ENCODE measurements at regions not wholly inside any gene's neighbourhood (a gene's known extent, or its start where the extent isn't known, plus 50 kb on each side); places are given as distances from the start of the nearest gene placed in this dataset.

DNA sequence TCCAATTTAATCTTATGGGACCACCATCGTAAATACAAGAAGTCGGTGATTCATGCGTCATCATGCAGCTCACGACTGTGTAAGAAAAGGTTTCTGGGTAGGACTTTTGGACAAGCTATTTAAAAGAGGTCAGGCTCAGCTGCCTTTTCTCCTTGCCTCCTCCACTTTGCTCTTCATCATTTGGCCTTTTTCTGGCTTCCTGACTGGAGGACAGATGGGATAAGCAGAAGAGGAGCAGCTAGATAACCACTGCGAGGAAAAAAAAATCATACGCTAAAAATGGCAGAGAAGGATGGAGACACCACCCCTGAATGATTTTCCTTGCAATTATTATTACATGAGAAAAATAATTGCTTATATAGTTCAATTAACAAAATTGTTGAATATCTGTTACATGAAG lies 294.3 kb upstream of the FSTL5 start:
- Histone ChIP-seq H3K9me3 (ENCODE audit: control insufficient read depth, insufficient read depth, low read depth, low read length) (no peaks in the 10 kb centered on the region), H2AFZ (ENCODE audit: low read length) (no peak overlapping the region), H3K9ac (ENCODE audit: insufficient read depth, low read length) (no peak overlapping the region), H3K27me3 (ENCODE audit: control insufficient read depth, insufficient read depth, low read length) (no peaks in the 10 kb centered on the region), H3K36me3 (ENCODE audit: control insufficient read depth, insufficient read depth, low read length) (no peaks in the 10 kb centered on the region), H3K4me1 (ENCODE audit: control insufficient read depth, extremely low read depth, insufficient read depth, low read length) (no peaks in the 10 kb centered on the region), H3K27ac (ENCODE audit: insufficient read depth, low read length) (no peak overlapping the region), H4K20me1 (ENCODE audit: control insufficient read depth, extremely low read depth, insufficient read depth, low read length) (no peaks in the 10 kb centered on the region), H3K79me2 (ENCODE audit: control insufficient read depth, insufficient read depth, low read length) (no peaks in the 10 kb centered on the region), H3K4me2 (ENCODE audit: extremely low read depth, insufficient read depth, low read length) (no peak overlapping the region), H3K4me3 (replicated peaks in 1 of 4; ENCODE audit: control extremely low read depth in 1 of 4, insufficient read depth in 1 of 4, low read depth in 3 of 4, low read length in 4 of 4) (no peak overlapping the region)
- TF ChIP-seq, protein P1, sequence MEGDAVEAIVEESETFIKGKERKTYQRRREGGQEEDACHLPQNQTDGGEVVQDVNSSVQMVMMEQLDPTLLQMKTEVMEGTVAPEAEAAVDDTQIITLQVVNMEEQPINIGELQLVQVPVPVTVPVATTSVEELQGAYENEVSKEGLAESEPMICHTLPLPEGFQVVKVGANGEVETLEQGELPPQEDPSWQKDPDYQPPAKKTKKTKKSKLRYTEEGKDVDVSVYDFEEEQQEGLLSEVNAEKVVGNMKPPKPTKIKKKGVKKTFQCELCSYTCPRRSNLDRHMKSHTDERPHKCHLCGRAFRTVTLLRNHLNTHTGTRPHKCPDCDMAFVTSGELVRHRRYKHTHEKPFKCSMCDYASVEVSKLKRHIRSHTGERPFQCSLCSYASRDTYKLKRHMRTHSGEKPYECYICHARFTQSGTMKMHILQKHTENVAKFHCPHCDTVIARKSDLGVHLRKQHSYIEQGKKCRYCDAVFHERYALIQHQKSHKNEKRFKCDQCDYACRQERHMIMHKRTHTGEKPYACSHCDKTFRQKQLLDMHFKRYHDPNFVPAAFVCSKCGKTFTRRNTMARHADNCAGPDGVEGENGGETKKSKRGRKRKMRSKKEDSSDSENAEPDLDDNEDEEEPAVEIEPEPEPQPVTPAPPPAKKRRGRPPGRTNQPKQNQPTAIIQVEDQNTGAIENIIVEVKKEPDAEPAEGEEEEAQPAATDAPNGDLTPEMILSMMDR (conservative IDR thresholded peaks at IDR 0.05 in 1 of 2, IDR thresholded peaks at IDR 0.05 in 1 of 2; ENCODE audit: low read depth in 1 of 2, low read length in 2 of 2) = no peak
- no peak for TF ChIP-seq EZH2 (IDR thresholded peaks at IDR 0.05; ENCODE audit: low read length, missing control alignments)
- DNase-seq (ENCODE audit: low read depth in 2 of 2) = no peak

GRCh38 chr4:162457071-162457865 lies 293.5 kb upstream of the FSTL5 start:
- H3K27ac ChIP-seq (ENCODE audit: insufficient read depth, low read length) = no peak overlapping the region
- H3K27me3 ChIP-seq (ENCODE audit: control insufficient read depth, insufficient read depth, low read length) = no peaks in the 10 kb centered on the region
- H3K36me3 ChIP-seq (ENCODE audit: control insufficient read depth, insufficient read depth, low read length) = no peaks in the 10 kb centered on the region
- no peak for TF ChIP-seq EZH2 (IDR thresholded peaks at IDR 0.05; ENCODE audit: low read length, missing control alignments)
- TF ChIP-seq, protein P1 (conservative IDR thresholded peaks at IDR 0.05 in 1 of 2, IDR thresholded peaks at IDR 0.05 in 1 of 2; ENCODE audit: low read depth in 1 of 2, low read length in 2 of 2) = no peak
- H4K20me1 ChIP-seq (ENCODE audit: control insufficient read depth, extremely low read depth, insufficient read depth, low read length) = no peaks in the 10 kb centered on the region
- no peak overlapping the region for H3K4me2 ChIP-seq (ENCODE audit: extremely low read depth, insufficient read depth, low read length)
- no peaks in the 10 kb centered on the region for H3K9me3 ChIP-seq (ENCODE audit: control insufficient read depth, insufficient read depth, low read depth, low read length)
- H2AFZ ChIP-seq (ENCODE audit: low read length) = no peak overlapping the region
- no peak for DNase-seq (ENCODE audit: low read depth in 2 of 2)
- no peaks in the 10 kb centered on the region for H3K79me2 ChIP-seq (ENCODE audit: control insufficient read depth, insufficient read depth, low read length)
- no peak overlapping the region for H3K4me3 ChIP-seq (replicated peaks in 1 of 4; ENCODE audit: control extremely low read depth in 1 of 4, insufficient read depth in 1 of 4, low read depth in 3 of 4, low read length in 4 of 4)
- H3K9ac ChIP-seq (ENCODE audit: insufficient read depth, low read length) = no peak overlapping the region
- no peaks in the 10 kb centered on the region for H3K4me1 ChIP-seq (ENCODE audit: control insufficient read depth, extremely low read depth, insufficient read depth, low read length)

DNA sequence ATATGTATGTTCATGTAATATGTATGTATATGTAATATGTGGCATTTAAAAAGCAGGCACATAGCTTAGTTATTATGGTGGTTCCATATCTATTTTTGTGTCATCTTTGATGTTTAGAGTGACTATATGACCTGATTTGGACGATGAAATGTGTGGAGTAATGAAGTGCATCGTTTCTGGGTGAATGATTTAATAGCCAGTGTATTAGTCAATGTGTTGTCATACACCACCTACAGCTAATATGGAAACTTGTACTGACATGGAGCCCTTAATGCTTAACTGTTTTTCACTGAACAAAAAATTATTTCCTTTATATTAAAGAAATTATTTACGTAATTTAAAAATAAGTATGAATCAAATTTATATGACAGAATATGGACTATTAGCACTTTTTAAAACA lies 292.3 kb upstream of the FSTL5 start:
- Histone ChIP-seq H3K4me3 (replicated peaks in 1 of 4; ENCODE audit: control extremely low read depth in 1 of 4, insufficient read depth in 1 of 4, low read depth in 3 of 4, low read length in 4 of 4) (no peak overlapping the region), H3K27me3 (ENCODE audit: control insufficient read depth, insufficient read depth, low read length) (no peaks in the 10 kb centered on the region), H3K27ac (ENCODE audit: insufficient read depth, low read length) (no peak overlapping the region), H3K36me3 (ENCODE audit: control insufficient read depth, insufficient read depth, low read length) (no peaks in the 10 kb centered on the region), H3K9ac (ENCODE audit: insufficient read depth, low read length) (no peak overlapping the region), H3K79me2 (ENCODE audit: control insufficient read depth, insufficient read depth, low read length) (no peaks in the 10 kb centered on the region), H2AFZ (ENCODE audit: low read length) (no peak overlapping the region), H3K4me1 (ENCODE audit: control insufficient read depth, extremely low read depth, insufficient read depth, low read length) (no peaks in the 10 kb centered on the region), H4K20me1 (ENCODE audit: control insufficient read depth, extremely low read depth, insufficient read depth, low read length) (no peaks in the 10 kb centered on the region), H3K9me3 (ENCODE audit: control insufficient read depth, insufficient read depth, low read depth, low read length) (no peaks in the 10 kb centered on the region), H3K4me2 (ENCODE audit: extremely low read depth, insufficient read depth, low read length) (no peak overlapping the region)
- DNase-seq (ENCODE audit: low read depth in 2 of 2) = no peak
- TF ChIP-seq, protein P1 (conservative IDR thresholded peaks at IDR 0.05 in 1 of 2, IDR thresholded peaks at IDR 0.05 in 1 of 2; ENCODE audit: low read depth in 1 of 2, low read length in 2 of 2) = no peak
- TF ChIP-seq EZH2 (IDR thresholded peaks at IDR 0.05; ENCODE audit: low read length, missing control alignments) = no peak
